PFSK-1 (cell line): ENCODE measurements at regions not wholly inside any gene's neighbourhood (a gene's known extent, or its start where the extent isn't known, plus 50 kb on each side); places are given as distances from the start of the nearest gene placed in this dataset.

Experiments used
- POLR2AphosphoS5 ChIP-seq: IDR thresholded peaks from 2 replicates; pipeline ENCODE4 v1.6.1; 2012; ENCODE audit warnings: low read depth, mild to moderate bottlenecking, control low read depth, low read length, moderate library complexity
- TAF1 ChIP-seq: IDR thresholded peaks from 2 replicates; pipeline ENCODE4 v1.6.1; 2012; ENCODE audit warnings: low read length, control low read depth, borderline replicate concordance; ENCODE audit not compliant: insufficient read depth
- TF ChIP-seq, protein P1 (sequence below), 2 experiments: IDR thresholded peaks; 2 replicates each; pipeline versions ENCODE4 v1.6.1 to v1.8.0; 2011 to 2012; ENCODE audit warnings: low read depth in 2 of 2, low read length in 2 of 2, control low read depth in 1 of 2, inconsistent platforms in 1 of 2, mild to moderate bottlenecking in 1 of 2, moderate library complexity in 1 of 2; ENCODE audit not compliant: insufficient read depth in 1 of 2

DNA sequence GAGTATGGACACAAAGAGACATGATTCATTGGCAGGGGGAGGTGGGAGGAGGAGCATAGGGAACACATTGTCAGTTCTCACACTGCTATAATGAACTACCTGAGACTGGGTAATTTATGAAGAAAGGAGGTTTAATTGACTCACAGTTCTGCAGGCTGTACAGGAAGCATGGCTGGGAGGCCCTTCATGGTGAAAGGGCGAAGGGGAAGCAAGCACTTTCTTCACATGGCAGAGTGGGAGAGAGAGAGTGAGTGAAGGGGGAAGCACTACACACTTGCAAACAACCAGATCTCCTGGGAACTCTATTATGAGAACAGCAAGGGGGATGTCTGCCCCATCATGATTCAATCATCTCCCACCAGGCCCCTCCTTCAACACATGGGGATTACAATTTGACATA, 391.8 kb downstream of the BMP4 start:
- no peak for TF ChIP-seq POLR2AphosphoS5
- TF ChIP-seq, protein P1, sequence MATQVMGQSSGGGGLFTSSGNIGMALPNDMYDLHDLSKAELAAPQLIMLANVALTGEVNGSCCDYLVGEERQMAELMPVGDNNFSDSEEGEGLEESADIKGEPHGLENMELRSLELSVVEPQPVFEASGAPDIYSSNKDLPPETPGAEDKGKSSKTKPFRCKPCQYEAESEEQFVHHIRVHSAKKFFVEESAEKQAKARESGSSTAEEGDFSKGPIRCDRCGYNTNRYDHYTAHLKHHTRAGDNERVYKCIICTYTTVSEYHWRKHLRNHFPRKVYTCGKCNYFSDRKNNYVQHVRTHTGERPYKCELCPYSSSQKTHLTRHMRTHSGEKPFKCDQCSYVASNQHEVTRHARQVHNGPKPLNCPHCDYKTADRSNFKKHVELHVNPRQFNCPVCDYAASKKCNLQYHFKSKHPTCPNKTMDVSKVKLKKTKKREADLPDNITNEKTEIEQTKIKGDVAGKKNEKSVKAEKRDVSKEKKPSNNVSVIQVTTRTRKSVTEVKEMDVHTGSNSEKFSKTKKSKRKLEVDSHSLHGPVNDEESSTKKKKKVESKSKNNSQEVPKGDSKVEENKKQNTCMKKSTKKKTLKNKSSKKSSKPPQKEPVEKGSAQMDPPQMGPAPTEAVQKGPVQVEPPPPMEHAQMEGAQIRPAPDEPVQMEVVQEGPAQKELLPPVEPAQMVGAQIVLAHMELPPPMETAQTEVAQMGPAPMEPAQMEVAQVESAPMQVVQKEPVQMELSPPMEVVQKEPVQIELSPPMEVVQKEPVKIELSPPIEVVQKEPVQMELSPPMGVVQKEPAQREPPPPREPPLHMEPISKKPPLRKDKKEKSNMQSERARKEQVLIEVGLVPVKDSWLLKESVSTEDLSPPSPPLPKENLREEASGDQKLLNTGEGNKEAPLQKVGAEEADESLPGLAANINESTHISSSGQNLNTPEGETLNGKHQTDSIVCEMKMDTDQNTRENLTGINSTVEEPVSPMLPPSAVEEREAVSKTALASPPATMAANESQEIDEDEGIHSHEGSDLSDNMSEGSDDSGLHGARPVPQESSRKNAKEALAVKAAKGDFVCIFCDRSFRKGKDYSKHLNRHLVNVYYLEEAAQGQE (IDR thresholded peaks at IDR 0.05; ENCODE audit: insufficient read depth in 1 of 2, low read depth in 2 of 2, low read length in 2 of 2) = no peak
- no peak for TF ChIP-seq TAF1
